Adrenal gland (tissue), 9 donors: ENCODE measurements at regions not wholly inside any gene's neighbourhood (a gene's known extent, or its start where the extent isn't known, plus 50 kb on each side); places are given as distances from the start of the nearest gene placed in this dataset.
"Not testable (repeated sequence)": the region's sequence is repeated elsewhere in the genome, so short reads cannot be mapped to it uniquely, and the experiment has no call there.

Experiments used
- DNase-seq, 7 donors: peaks; one replicate each; pipeline ENCODE4 v3.0.0-alpha.2; 2019 to 2020
- H3K27ac ChIP-seq, 5 donors: fragments of 200-600 bp; sonication (generic) in 4 of 5; 1 replicate in 3 of 5; 2 replicates in 2 of 5; pipeline versions ENCODE4 v1.5.1 to v1.8.0; 2016 to 2020; ENCODE audit warnings: mild to moderate bottlenecking in 1 of 5
- H3K27me3 ChIP-seq: fragments of 200-600 bp; 2 replicates; pipeline ENCODE4 v1.8.0; 2021
- H3K36me3 ChIP-seq, 2 donors: fragments of 200-600 bp; replicated peaks in 1 of 2; 1 replicate in 1 of 2; 2 replicates in 1 of 2; pipeline versions ENCODE4 v1.5.1 to v1.8.0; 2018 to 2022
- H3K4me1 ChIP-seq, 2 donors: fragments of 200-600 bp; replicated peaks in 1 of 2; 1 replicate in 1 of 2; 2 replicates in 1 of 2; pipeline versions ENCODE4 v1.5.1 to v1.8.0; 2018 to 2021
- H3K4me3 ChIP-seq, 4 donors: fragments of 200-600 bp; sonication (generic) in 3 of 4; one replicate each; pipeline ENCODE4 v1.5.1; 2016 to 2018
- H3K9me3 ChIP-seq, 3 donors: fragments of 200-600 bp; sonication (generic) in 1 of 3; replicated peaks in 1 of 3; 1 replicate in 2 of 3; 2 replicates in 1 of 3; pipeline versions ENCODE4 v1.5.1 to v1.8.0; 2016 to 2021
- CTCF ChIP-seq, 6 experiments: fragments of 450-650 bp in 4 of 6; fragments of 200-600 bp in 2 of 6; sonication (generic) in 1 of 6; IDR thresholded peaks; 1 replicate in 5 of 6; 2 replicates in 1 of 6; pipeline versions ENCODE4 v1.5.1 to v1.8.0; 2016 to 2021; ENCODE audit warnings: antibody characterized with exemption in 6 of 6, mild to moderate bottlenecking in 2 of 6, moderate library complexity in 1 of 6
- POLR2A ChIP-seq, 2 donors: fragments of 450-650 bp; IDR thresholded peaks; one replicate each; pipeline ENCODE4 v1.6.1; 2017; ENCODE audit warnings: antibody characterized with exemption in 2 of 2, mild to moderate bottlenecking in 2 of 2, moderate library complexity in 1 of 2
- WGBS, 4 donors: extraction: QIAGEN DNeasy Blood & Tissue Kit in 2 of 4; methylation state at CpG; one replicate each; pipeline versions ENCODE4 v1.1.5 to v1.1.7; 2013 to 2017; 5-methylcytosine and 5-hydroxymethylcytosine counted together
- intact Hi-C, 2 donors: fragments of 100-400 bp; cut with DNase I; formaldehyde crosslinking; loops; one replicate each; pipeline versions ENCODE4 v1.14.1 to v1.15.0; 2022 to 2023
- donor health status: healthy with polysubstance abuse.
- donor health status: Bipolar disorder and iron deficiency.
- donor health status: DM: yes; HTN: yes; CAD: no.
- donor health status: DM: no; HTN: no; CAD: no.
- donor health status: DM: no; HTN: no; CAD: no.

GRCh38 chr5:92017776-92018175 is 634.7 kb upstream of the ARRDC3 start:
- intact Hi-C loops: no loop called here
- DNase-seq: no peak
- H3K27ac ChIP-seq: no peak overlapping the region
- no peaks in the 10 kb centered on the region for H3K9me3 ChIP-seq
- no peaks in the 10 kb centered on the region for H3K4me1 ChIP-seq
- TF ChIP-seq CTCF (IDR thresholded peaks at IDR 0.05) (no peak), POLR2A (IDR thresholded peaks at IDR 0.05) (no peak)
- H3K4me3 ChIP-seq: no peak overlapping the region
- no peaks in the 10 kb centered on the region for H3K27me3 ChIP-seq
- H3K36me3 ChIP-seq: no peaks in the 10 kb centered on the region

GRCh38 chr5:92011845-92012244 is 628.7 kb upstream of the ARRDC3 start:
- 67 to 77% (median 75%) methylated on average over 1 of the region's 1 CpG for WGBS, 4 donors
- H3K27me3 ChIP-seq, DNase-seq, H3K4me3 ChIP-seq, intact Hi-C loops, H3K9me3 ChIP-seq, H3K27ac ChIP-seq, H3K4me1 ChIP-seq, H3K36me3 ChIP-seq: not testable (repeated sequence)

GRCh38 chr5:92003806-92004205 is 620.7 kb upstream of the ARRDC3 start:
- intact Hi-C loops: no loop called here
- Histone ChIP-seq H3K4me1 (no peaks in the 10 kb centered on the region), H3K36me3 (no peaks in the 10 kb centered on the region), H3K9me3 (no peaks in the 10 kb centered on the region), H3K4me3 (no peak overlapping the region), H3K27me3 (no peaks in the 10 kb centered on the region), H3K27ac (no peak overlapping the region)
- TF ChIP-seq CTCF (IDR thresholded peaks at IDR 0.05): no peak
- TF ChIP-seq POLR2A (IDR thresholded peaks at IDR 0.05): no peak
- no peak for DNase-seq
- 71 to 82% (median 75%) methylated on average over 5 of the region's 5 CpGs for WGBS, 4 donors

- WGBS, 4 donors: 68 to 79% (median 75%) methylated on average over 4 of the region's 4 CpGs
- no peak overlapping the region for H3K27ac ChIP-seq
- no peaks in the 10 kb centered on the region for H3K4me1 ChIP-seq
- no peaks in the 10 kb centered on the region for H3K36me3 ChIP-seq
- intact Hi-C loops: no loop called here
- no peaks in the 10 kb centered on the region for H3K27me3 ChIP-seq
- TF ChIP-seq CTCF (IDR thresholded peaks at IDR 0.05): no peak
- TF ChIP-seq POLR2A (IDR thresholded peaks at IDR 0.05): no peak
- H3K9me3 ChIP-seq: no peaks in the 10 kb centered on the region
- H3K4me3 ChIP-seq: no peak overlapping the region
- DNase-seq: no peak
These were observed 619.7 kb upstream of the ARRDC3 start for GRCh38 chr5:92002721-92003274.

- Histone ChIP-seq H3K9me3 (no peaks in the 10 kb centered on the region), H3K27ac (no peak overlapping the region), H3K27me3 (no peaks in the 10 kb centered on the region), H3K4me3 (no peak overlapping the region), H3K4me1 (no peaks in the 10 kb centered on the region), H3K36me3 (no peaks in the 10 kb centered on the region)
- intact Hi-C loops: no loop called here
- 57 to 64% (median 60%) methylated on average over 3 of the region's 3 CpGs for WGBS, 4 donors
- no peak for TF ChIP-seq CTCF (IDR thresholded peaks at IDR 0.05)
- no peak for TF ChIP-seq POLR2A (IDR thresholded peaks at IDR 0.05)
- DNase-seq: no peak
These were observed 615.7 kb upstream of the ARRDC3 start for GRCh38 chr5:91998774-91999173.
